HCEC 1CT (cell line): ENCODE measurements at regions not wholly inside any gene's neighbourhood (a gene's known extent, or its start where the extent isn't known, plus 50 kb on each side); places are given as distances from the start of the nearest gene placed in this dataset.

Experiments used
- DNase-seq: peaks from one replicate; pipeline ENCODE4 v3.0.0-alpha.2; 2017

DNA sequence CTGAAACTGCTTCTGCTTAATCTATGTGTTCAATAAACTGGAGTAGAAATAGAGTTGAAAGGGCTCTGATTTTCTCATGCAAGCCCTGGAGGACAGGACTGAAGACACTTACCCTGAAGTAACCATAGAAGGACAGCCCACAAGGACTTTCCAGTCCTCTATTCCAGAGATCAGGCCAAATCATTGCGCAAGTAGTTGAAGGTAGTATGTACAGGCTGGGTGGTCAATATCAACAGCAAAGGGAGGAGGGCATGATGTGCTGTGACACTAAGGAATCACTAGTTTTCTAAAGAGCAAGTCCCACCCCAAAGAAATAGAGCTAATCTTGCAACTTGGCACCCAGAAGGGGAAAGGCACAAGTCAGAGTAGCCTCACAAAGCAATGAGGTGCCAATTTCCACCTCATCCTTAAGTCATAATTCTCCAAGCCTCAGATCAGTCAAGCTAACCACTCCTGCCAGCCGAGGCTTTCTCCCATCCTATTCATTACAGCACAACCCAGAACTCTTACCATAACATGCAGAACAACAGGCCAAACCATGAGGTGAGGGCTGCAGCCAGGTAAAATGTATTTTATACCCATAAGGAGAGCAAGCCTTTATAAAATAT lies 533.5 kb downstream of the TNS1 start:
- DNase-seq = peak; percentile 24

DNA sequence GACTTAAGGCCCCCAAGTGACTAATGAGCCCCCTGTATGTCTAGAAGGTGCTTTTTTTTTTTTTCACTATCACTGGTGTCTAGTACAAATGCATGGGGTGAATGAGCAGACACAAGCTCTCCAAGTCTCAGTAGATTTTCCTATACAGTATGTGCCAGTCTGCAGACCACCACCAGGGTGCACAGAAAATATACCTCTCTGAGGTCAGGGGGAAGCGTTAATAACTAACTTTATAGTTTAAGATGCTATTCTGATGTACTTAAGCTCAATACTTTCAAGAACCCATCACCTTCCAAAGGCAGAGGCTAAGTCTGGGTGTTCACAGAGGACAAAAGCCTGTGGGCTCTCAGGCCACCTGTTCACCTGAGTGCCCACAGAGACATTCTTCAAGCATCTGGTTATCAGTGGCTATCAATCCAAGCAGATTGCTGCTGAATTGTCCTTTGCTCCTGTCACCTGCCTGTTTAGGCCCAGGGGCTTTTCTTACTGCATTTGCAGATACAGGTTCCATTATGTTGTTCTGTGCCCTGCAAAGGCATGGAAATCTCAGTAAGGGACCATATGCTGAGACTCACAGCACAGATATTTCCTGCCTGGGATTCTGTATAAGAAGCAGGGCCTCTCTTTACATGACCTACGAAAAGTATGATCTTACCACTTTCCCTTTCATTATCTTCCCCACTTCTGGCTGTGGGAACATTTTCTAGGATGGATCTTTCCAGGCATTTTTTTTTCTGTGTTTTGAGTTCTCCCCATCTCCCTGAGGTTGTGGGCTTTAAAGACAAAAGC lies 534.6 kb downstream of the TNS1 start:
- no peak for DNase-seq

DNA sequence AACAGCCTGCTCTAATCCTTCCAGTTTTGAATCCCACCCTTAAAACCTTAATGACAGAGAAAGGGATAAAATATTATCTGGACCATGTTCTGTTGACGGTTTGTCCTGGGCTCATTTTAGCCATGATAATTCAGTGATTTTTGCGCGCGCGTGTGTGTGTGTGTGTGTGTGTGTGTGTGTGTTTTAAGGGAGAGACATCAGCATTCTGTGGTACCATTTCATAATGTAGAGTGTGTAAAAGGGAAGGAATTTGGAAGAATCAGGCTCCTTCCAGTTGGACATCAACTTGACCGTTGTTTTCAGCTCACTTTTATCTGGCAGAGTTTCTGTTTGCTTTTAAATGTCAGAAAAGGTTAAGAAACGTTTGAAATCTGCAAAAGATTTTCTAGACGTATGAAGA lies 535.5 kb downstream of the TNS1 start:
- DNase-seq = no peak

DNA sequence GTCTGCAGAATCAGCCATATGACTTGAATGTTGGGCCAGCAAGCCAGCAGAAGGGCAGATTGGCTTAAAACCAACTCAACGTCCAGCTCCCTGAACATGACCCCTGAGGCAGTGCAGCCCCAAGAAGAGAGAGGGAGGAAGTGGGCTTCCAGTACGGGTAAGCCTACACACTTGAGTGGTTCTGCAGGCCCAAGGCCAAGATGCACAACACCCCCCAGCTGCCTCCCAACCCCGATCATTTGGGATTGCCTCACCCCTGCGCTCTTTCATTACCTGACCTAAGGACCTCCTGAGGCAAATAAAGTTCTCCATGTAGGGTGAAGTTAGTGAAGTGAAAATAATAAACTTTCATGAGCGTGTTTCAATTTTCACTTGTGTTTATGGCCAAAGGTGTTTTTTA lies 536.0 kb downstream of the TNS1 start:
- no peak for DNase-seq

DNA sequence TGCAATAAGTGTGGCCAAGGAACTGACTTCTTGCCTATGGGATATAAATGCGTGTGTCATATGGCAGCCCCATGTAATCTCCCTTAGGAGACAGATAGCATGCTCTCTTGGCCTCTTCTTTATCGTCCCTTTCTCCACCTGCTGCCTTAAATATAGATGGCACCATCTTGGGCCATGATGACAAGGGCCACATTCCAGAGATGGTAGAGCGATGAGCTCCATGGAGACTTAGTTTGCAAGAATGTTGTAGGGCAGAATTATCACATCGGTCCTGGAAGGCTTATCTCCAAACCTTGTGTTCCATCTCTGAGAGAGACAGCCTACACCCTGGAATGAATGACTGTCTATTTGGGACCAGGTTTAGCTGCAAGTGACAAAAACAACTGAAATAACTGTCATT lies 536.7 kb downstream of the TNS1 start:
- no peak for DNase-seq

DNA sequence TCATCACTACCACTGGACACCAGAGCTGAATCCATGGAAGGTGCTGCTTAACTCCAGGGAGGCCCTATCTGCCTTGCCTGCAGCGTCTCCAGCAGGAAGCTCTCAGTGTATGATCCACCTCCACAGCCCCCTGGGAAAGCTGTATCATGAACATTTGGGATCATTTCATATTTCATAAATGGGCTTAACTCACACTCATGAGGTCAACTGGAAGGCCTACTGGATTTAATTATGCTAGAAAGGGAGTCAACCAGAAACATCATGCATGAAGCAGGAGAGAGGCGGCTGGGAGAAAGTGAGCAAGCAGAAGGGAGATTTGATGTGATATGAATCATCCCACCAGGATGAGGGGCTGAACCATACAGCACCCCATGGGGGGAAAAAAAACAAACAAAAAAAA lies 537.7 kb downstream of the TNS1 start:
- no peak for DNase-seq

DNA sequence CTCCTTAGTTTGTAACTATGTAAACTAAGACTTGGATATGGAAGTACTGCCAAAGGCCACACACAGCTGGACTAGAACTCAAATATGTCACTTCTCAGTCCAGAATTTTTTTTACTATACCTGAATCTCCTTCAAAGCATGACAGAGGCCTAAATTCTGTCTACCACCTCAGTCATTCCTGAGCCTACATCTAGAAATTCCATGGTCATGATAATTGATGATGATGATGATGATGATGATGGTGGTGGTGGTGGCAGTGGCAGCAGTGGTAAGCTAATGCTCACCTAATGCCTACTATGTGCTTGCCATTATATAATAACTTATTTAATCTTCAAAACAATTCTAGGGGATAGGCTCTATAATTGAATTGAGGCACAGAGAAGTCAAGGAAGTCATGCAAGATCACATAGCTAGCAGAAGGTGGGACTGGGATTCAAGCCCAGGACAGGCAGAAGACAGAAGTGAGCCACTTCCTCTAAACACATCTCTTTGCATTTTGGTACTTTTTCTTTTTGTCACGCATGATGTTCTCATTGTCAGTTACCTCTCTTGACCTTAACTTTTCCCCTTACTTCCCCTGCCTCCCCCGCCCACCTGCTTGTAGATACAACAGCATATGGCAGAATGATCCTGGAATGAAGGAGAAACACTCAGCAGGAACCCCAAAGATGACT lies 539.3 kb downstream of the TNS1 start:
- DNase-seq = no peak

DNA sequence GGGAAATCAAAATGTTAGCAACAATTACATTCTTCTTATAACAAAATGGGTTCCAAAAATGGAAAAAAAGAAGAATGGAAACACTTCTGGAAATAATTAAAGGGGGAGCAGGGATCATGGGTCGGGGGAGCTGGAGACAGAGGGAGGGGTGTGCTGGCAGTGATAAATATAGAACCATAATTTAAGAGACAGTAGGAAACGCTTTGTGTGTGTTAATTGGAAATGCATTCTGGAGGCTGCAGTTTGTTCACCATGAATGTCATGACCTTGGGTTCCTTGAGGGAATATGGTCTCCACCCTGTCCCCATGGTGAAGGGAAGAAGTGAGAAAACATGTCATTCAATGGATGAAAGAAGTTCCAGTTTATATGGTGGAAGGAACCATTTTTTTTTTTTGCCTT lies 540.7 kb downstream of the TNS1 start:
- no peak for DNase-seq

DNA sequence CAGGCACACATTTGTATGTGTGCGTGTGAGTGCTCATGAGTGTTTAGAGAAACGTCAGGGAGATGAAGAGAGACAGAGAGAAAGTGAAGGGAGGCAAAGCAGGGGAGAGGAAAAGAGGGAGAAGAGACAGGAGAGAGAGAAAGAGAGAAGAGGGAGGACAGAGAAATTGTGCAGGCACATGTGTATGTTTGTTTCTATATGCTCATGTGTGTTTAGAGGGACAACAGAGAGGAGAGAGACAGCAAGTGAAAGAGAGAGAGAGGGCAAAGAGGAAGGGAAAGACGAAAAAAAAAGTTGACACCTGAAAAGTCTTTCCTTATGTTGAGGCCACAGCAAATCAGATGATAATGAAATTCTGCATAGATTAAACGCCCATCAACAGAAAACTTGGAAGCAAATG lies 541.1 kb downstream of the TNS1 start:
- DNase-seq = no peak

DNA sequence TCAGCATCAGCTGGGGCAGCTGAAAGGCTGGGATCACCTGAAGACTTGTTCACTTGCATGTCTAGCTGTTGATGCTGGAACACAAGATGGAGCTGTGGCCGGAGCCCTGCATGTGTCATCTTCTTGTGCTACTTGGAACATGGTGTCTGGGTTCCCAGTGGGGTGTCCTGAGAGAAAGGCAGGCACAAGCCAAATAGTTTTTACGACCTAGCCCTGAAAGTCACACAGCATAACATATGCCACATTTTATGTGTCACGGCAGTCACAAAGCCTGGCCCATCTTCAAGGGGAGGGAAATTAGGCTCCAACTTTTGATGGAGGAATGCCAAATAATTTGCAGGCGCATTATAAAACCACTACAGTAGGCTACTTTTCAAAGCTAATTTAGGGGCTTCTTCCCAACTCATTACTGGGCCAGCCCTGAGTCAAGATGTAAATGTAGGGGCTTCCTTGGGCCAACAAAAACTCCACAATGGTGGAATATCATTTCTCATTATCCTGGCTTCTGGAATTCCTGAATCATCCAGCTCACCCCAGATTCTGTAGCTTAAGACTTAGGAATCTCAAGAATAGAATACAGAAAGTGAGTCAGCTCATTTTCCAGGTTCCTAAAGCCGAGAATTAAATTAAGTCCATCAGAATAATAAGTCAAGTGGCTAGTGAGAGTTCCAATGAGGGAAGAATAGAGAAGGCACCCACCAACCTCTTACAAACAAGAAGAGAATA lies 543.0 kb downstream of the TNS1 start:
- DNase-seq = no peak

DNA sequence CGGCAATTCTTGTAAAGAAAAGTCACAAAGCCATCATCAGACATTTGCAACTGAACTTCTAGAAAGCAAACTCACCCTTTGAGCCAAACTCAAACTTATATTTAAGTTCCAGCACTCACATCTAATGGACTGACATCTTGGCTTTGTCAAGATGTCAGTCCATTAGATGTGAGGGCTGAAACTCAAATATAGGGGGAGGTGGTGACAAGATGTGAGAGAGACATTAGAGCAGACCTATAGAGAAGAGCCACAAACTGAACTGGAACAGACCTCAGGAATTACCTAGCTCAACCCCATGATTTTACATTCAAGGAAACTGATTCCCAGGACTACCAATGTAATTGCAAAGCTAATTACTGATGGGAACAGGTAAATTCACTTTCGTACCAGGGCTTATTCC lies 543.8 kb downstream of the TNS1 start:
- DNase-seq = no peak

DNA sequence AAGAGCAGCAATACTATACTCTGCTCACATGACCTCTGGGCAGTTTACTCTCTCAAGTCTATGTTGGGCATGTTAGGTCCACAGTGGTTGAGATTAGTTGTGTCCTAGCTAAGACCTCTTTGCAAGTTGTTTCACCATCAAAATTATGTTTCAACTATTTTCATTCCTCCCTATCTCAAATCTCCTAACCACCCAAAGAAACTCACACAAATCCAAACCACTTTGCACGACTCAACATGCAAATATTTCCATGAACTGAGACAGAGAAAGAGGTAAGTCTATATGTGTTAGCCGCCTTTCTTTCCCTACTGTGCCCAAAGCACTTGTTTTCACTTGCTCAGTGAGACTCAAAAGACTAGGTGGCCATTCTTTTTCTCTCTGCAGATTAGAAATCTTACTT lies 546.8 kb downstream of the TNS1 start:
- DNase-seq = no peak

DNA sequence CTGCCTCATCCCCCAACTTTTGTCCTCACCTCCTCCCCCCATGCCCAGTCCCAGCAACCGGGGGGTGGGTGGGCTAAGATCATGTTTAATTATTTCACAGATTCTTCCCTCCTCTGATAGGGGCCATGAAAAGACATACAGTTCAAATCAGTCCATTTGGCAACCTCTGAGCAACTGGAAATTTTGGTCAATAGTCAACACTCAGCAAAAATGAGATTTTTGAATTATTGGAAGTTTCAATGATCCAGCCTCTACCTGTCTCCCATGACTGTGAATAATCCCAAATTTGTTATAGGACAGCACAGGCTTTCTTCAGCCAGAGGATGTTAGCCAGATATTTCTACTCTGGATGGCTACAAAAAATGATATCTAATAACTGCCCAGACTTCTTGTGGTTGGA lies 549.9 kb downstream of the TNS1 start:
- DNase-seq = no peak

DNA sequence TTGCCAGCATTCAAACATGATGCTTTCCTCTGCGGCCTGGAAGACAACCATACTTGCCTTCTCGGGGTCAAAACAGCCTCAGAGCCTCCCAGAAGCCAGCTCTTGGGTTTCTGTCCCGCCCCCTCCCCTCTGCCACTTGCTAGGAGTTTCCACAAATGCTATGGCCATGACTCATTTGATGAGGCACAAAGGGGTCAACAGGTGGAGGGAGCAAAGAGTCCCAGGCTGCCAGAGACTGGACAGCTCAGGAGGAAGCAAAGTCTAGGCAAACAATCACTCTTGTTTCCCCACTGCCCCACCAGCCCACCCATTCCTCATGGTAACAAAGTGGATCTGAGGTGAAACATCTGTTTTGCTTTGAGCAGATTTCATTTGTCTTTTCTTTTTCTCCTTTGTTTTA lies 551.1 kb downstream of the TNS1 start:
- peak; percentile 42 for DNase-seq

DNA sequence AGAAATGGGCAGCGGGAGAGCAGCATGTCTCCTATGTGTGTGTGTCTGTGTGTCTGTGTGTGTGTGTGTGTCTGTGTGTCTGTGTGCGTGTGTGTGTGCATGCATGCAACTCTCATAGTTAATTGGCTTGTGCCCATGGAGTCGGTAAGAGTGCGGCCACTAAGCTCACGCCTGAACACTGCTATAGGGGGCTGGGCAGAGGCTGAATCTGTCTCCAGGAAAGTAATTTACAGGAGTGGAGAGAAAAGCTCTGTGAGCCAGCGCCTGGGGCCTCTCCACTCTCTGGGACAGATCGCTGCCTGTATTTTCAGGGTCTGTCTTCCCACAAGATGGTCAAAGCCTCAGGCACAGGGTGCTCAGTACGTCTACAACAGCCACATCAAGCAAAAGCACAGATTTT lies 553.4 kb downstream of the TNS1 start:
- DNase-seq = no peak

DNA sequence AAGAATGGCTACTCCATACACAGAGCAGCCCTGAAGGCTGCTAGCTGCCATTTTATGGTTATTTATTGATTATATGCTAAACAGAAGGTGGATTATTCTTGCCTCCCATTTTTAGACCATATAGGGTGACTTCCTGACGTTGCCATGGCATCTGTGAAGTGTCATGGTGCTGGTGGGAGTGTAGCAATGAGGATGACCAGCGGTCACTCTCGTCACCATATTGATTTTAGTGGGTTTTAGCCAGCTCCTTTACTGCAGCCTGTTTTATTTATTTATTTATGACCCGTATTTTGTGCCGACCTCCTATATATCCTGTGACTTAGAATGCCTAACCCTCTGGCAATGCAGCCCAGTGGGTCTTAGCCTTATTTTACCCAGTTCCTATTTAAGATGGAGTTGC lies 553.9 kb downstream of the TNS1 start:
- no peak for DNase-seq

DNA sequence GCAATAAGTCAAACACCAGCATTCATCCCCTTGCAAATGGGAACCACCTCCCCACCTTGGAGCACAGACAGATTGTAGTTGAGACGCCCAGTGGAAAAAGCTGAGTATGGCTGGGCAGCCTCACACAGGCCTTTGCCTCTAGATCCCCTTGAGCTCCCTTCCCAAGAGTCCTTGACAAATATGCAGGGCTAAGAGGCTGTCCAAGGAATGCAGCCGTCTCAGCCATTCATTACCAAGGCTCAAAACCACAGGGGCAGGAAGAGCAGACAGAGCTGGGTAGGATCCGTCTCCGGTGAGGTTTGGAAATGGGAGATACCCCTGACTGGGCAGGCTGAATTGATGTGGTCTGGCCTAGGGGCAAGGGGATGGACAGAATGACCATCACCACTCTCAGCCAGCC lies 557.1 kb downstream of the TNS1 start:
- DNase-seq = no peak

DNA sequence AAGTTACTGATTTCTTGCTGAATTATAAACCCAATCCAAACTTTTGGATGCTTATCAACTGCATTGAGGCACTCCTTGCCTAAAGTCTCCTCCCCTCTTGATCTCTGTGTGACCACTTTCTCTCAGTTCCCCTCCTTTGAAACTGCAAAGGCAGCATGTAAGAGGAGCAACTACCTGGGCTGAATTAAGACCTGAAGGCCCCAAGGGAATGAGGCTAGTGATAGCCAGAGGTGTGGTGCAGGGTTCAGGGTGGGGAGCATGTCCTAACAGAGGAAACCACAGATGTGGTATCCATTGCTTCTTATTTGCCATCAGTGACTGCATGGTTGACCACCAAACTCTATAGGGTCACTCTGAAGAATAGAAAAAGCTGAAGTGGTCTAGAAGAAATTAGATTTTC lies 557.9 kb downstream of the TNS1 start:
- DNase-seq = no peak

DNA sequence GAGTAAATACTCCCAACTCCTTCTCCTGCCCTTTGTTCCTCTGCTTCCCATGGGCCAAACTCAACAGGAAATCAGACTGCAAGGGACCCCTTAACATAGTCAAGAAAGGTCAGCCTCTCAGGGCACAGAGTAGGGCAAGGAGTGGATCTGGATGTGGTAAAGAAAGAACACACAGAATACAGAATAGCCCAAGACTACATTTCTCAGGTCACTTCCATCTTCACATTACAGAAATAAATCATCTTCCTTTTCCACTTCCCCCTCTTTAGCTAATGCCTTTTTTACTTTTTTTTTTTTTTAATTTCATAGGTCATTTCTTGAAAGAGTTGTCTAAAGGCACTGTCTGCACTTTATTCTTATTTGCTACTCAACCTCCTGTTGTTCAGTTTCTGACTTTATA lies 558.3 kb downstream of the TNS1 start:
- DNase-seq = no peak

DNA sequence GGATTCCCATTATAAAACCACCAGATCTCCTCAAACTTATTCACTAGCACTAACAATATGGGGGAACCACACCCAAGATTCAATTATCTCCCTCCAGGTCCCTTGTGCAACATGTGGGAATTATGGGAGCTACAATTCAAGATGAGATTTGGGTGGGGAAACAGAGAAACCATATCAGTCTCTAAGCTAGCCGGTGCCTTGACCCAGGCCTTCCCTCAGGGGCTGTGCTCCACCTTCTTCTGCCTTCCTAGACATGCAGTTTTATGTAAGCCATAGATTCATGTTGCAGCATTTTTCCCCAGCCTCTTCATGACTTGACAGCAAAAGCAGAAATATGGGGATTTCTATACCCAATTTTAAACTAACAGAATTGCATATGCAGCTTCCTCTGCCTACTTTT lies 559.2 kb downstream of the TNS1 start:
- DNase-seq = no peak

DNA sequence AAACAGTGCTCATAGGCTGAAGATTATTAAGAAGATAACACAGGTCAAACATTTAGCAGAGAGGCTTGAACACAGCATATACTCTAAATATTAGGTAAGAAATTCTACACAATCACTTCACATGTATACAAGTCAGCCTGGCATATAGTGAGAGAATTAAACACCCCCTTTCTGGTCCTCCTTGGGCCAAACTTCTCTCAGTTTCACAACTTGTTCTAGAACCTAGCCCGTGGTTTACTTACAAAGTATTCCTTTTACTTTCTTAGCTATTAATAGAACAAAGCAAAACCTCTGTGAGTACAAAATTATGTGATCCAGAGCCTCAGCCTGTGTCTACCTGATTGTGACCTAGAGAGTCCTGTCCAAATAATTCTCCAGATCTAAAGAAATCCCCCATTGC lies 562.8 kb downstream of the TNS1 start:
- DNase-seq = no peak

DNA sequence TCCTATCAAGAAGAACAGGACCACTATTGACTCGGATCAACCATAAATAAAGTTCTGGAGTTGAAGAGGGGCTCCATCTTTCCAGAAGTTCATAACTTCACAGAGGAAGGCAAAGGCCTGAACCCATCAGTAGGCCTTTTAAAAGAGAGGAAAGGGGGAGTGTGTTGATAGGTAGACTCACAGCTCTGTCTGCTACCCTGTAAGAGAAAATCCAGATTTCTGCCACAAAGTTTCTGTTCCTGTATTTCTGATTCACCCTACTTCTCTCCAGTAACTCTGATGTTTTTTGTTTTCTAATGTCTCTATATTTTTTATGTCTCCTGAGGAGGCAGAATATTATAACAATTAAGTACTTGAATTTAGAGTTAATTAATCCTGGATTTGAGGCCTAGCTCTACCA lies 564.0 kb downstream of the TNS1 start:
- no peak for DNase-seq

DNA sequence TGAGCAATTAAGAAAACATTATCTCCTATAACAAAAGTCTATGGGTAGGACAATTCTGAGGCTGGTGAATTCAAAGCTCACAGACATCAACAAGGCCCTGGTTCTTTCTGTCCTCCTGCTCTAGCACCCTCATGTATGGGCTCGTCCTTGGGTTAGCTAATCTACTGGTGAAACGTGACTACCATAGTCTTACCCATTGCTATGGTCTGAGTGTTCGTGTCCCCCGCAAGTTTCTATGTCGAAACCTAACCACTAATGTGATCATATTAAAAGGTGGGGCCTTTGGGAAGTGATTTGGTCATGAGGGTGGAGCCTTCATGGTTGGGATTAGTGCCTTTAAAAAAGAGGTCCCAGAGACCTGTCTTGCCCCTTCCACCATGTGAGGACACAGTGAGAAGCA lies 564.7 kb downstream of the TNS1 start:
- no peak for DNase-seq
